Right atrium auricular region (tissue), 2 donors: ENCODE measurements at regions not wholly inside any gene's neighbourhood (a gene's known extent, or its start where the extent isn't known, plus 50 kb on each side); places are given as distances from the start of the nearest gene placed in this dataset.

Source experiments
- DNase-seq: peaks from one replicate; pipeline ENCODE4 v3.0.0-alpha.2; 2019; ENCODE audit warnings: low spot score
- H3K27ac ChIP-seq, 2 donors: fragments of 200-600 bp; sonication (generic); 1 replicate in 1 of 2; 2 replicates in 1 of 2; pipeline ENCODE4 v1.5.1; 2016 to 2019
- H3K27me3 ChIP-seq, 2 donors: fragments of 200-600 bp; sonication (generic); one replicate each; pipeline versions ENCODE4 v1.5.1 to v1.6.0; 2017 to 2019
- H3K36me3 ChIP-seq: fragments of 200-600 bp; sonication (generic); one replicate; pipeline ENCODE4 v1.5.1; 2016
- H3K4me1 ChIP-seq, 2 donors: fragments of 200-600 bp; sonication (generic); one replicate each; pipeline versions ENCODE4 v1.5.1 to v1.6.0; 2017 to 2019
- H3K4me3 ChIP-seq, 2 donors: fragments of 200-600 bp; sonication (generic); 1 replicate in 1 of 2; 2 replicates in 1 of 2; pipeline ENCODE4 v1.5.1; 2017 to 2019; ENCODE audit warnings: mild to moderate bottlenecking in 1 of 2, moderate library complexity in 1 of 2
- H3K9me3 ChIP-seq, 2 donors: fragments of 200-600 bp; sonication (generic); one replicate each; pipeline ENCODE4 v1.5.1; 2019
- TF ChIP-seq, protein P1 (sequence below), 2 donors: fragments of 200-600 bp; sonication (generic); IDR thresholded peaks; one replicate each; pipeline ENCODE4 v1.5.1; 2019; ENCODE audit warnings: antibody characterized with exemption in 2 of 2

- Histone ChIP-seq H3K27me3 (no peaks in the 10 kb centered on the region), H3K4me1 (no peaks in the 10 kb centered on the region), H3K4me3 (no peak overlapping the region), H3K27ac (no peak overlapping the region), H3K9me3 (no peaks in the 10 kb centered on the region), H3K36me3 (no peaks in the 10 kb centered on the region)
- TF ChIP-seq, protein P1, sequence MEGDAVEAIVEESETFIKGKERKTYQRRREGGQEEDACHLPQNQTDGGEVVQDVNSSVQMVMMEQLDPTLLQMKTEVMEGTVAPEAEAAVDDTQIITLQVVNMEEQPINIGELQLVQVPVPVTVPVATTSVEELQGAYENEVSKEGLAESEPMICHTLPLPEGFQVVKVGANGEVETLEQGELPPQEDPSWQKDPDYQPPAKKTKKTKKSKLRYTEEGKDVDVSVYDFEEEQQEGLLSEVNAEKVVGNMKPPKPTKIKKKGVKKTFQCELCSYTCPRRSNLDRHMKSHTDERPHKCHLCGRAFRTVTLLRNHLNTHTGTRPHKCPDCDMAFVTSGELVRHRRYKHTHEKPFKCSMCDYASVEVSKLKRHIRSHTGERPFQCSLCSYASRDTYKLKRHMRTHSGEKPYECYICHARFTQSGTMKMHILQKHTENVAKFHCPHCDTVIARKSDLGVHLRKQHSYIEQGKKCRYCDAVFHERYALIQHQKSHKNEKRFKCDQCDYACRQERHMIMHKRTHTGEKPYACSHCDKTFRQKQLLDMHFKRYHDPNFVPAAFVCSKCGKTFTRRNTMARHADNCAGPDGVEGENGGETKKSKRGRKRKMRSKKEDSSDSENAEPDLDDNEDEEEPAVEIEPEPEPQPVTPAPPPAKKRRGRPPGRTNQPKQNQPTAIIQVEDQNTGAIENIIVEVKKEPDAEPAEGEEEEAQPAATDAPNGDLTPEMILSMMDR (IDR thresholded peaks at IDR 0.05) = no peak
- no peak for DNase-seq
These were observed 375.6 kb upstream of the C11orf87 start for GRCh38 chr11:109046284-109046992.

- Histone ChIP-seq H3K4me3 (no peak overlapping the region), H3K27ac (no peak overlapping the region), H3K9me3 (no peaks in the 10 kb centered on the region), H3K4me1 (no peaks in the 10 kb centered on the region), H3K27me3 (no peaks in the 10 kb centered on the region), H3K36me3 (no peaks in the 10 kb centered on the region)
- no peak for DNase-seq
- TF ChIP-seq, protein P1 (IDR thresholded peaks at IDR 0.05) = no peak
These were observed 373.9 kb upstream of the C11orf87 start for GRCh38 chr11:109048098-109048497.

- Histone ChIP-seq H3K4me1 (no peaks in the 10 kb centered on the region), H3K27ac (no peak overlapping the region), H3K27me3 (no peaks in the 10 kb centered on the region), H3K9me3 (no peaks in the 10 kb centered on the region), H3K36me3 (no peaks in the 10 kb centered on the region), H3K4me3 (no peak overlapping the region)
- no peak for DNase-seq
- TF ChIP-seq, protein P1 (IDR thresholded peaks at IDR 0.05) = no peak
These were observed 370.8 kb upstream of the C11orf87 start for GRCh38 chr11:109051200-109051599.

DNA sequence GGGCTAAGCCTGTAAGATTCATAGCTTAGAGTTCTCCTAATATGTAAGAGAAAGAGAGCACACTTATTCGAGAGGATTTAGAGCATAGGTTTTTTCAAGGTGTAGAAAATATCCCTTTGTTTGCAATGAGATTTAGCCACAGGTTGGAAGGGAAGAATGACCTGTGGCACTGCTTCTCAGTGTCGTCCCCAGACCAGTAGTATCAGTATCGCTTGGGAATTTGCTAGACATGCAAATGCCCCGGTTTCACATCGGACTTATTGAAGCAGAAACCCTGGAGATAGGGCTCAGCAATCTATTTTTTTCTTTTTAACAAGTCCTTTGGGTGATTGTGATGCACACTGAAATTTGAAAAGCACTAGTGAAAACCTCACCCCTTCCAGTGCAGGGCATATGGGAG lies 362.6 kb upstream of the C11orf87 start:
- H3K9me3 ChIP-seq = no peaks in the 10 kb centered on the region
- H3K36me3 ChIP-seq = no peaks in the 10 kb centered on the region
- DNase-seq = no peak
- TF ChIP-seq, protein P1 (IDR thresholded peaks at IDR 0.05) = no peak
- no peak overlapping the region for H3K4me3 ChIP-seq
- H3K27me3 ChIP-seq = no peaks in the 10 kb centered on the region
- H3K4me1 ChIP-seq = no peaks in the 10 kb centered on the region
- H3K27ac ChIP-seq = no peak overlapping the region

- Histone ChIP-seq H3K27me3 (no peaks in the 10 kb centered on the region), H3K9me3 (no peaks in the 10 kb centered on the region), H3K27ac (no peak overlapping the region), H3K4me1 (no peaks in the 10 kb centered on the region), H3K4me3 (no peak overlapping the region), H3K36me3 (no peaks in the 10 kb centered on the region)
- no peak for DNase-seq
- TF ChIP-seq, protein P1 (IDR thresholded peaks at IDR 0.05) = no peak
These were observed 360.6 kb upstream of the C11orf87 start for GRCh38 chr11:109061394-109061793.

GRCh38 chr11:109062445-109062844 lies 359.5 kb upstream of the C11orf87 start:
- H3K36me3 ChIP-seq = no peaks in the 10 kb centered on the region
- no peak overlapping the region for H3K27ac ChIP-seq
- no peak for DNase-seq
- no peaks in the 10 kb centered on the region for H3K9me3 ChIP-seq
- no peak overlapping the region for H3K4me3 ChIP-seq
- TF ChIP-seq, protein P1 (IDR thresholded peaks at IDR 0.05) = no peak
- no peaks in the 10 kb centered on the region for H3K27me3 ChIP-seq
- no peaks in the 10 kb centered on the region for H3K4me1 ChIP-seq
